H1 (cell line): ENCODE measurements at regions not wholly inside any gene's neighbourhood (a gene's known extent, or its start where the extent isn't known, plus 50 kb on each side); places are given as distances from the start of the nearest gene placed in this dataset.
A peak's percentile ranks its signal among the peaks of the same experiment; 100 is the strongest.

ENCODE experiments used
- CTCF ChIA-PET: fragments of 300-600 bp; sonication (Branson Sonifier 250); formaldehyde crosslinking; loops from one replicate; lab custom pipeline; 2021; ENCODE audit not compliant: partially characterized antibody; lab: Charles Lee
- POLR2A ChIA-PET: fragments of 300-600 bp; sonication (Branson Sonifier 250); formaldehyde crosslinking; loops from one replicate; lab custom pipeline; 2021; ENCODE audit warnings: inconsistent platforms; ENCODE audit not compliant: partially characterized antibody; lab: Charles Lee
- DNase-seq, 2 experiments: peaks; one replicate each; pipeline versions ENCODE4 v3.0.0 to v3.0.0-alpha.2; 2010 to 2022; ENCODE audit warnings: low spot score in 2 of 2, low read depth in 1 of 2, mixed read lengths in 1 of 2
- FAIRE-seq: peaks from 2 replicates; lab custom pipeline; 2011; peaks lifted over from hg19 to GRCh38; lab: Jason Lieb, UNC
- H2AFZ ChIP-seq: 2 replicates; pipeline ENCODE4 v1.8.1; 2012; ENCODE audit warnings: low read length, inconsistent platforms
- H2AK5ac ChIP-seq: 2 replicates; pipeline ENCODE4 v1.6.1; 2013; ENCODE audit warnings: low read depth, low read length
- H2BK120ac ChIP-seq: replicated peaks from 2 replicates; pipeline ENCODE3; 2013; ENCODE audit warnings: low read depth, low read length, inconsistent platforms
- H2BK12ac ChIP-seq: 2 replicates; pipeline ENCODE4 v1.6.1; 2013; ENCODE audit warnings: low read depth, low read length
- H2BK15ac ChIP-seq: 2 replicates; pipeline ENCODE4 v1.6.1; 2013; ENCODE audit warnings: low read length
- H2BK20ac ChIP-seq: 2 replicates; pipeline ENCODE4 v1.6.1; 2013; ENCODE audit warnings: low read length
- H2BK5ac ChIP-seq: 2 replicates; pipeline ENCODE4 v1.6.1; 2013; ENCODE audit warnings: low read depth, low read length
- H3K14ac ChIP-seq: 2 replicates; pipeline ENCODE4 v1.6.1; 2013; ENCODE audit warnings: inconsistent platforms; ENCODE audit not compliant: insufficient read length
- H3K18ac ChIP-seq: 2 replicates; pipeline ENCODE4 v1.6.1; 2013; ENCODE audit warnings: low read length; ENCODE audit errors: extremely low read depth
- H3K23ac ChIP-seq: 2 replicates; pipeline ENCODE4 v1.6.1; 2013; ENCODE audit warnings: inconsistent platforms; ENCODE audit not compliant: insufficient read length
- H3K23me2 ChIP-seq: 2 replicates; pipeline ENCODE4 v1.6.1; 2013; ENCODE audit warnings: low read depth, low read length
- H3K27ac ChIP-seq: 2 replicates; pipeline ENCODE4 v1.6.1; 2011; ENCODE audit warnings: low read depth, low read length, inconsistent platforms
- H3K27me3 ChIP-seq, 4 experiments: replicated peaks in 1 of 4; 1 replicate in 1 of 4; 2 replicates in 3 of 4; pipeline versions ENCODE4 v1.6.1 to v1.8.1; 2011 to 2013; ENCODE audit warnings: low read length in 3 of 4, mild to moderate bottlenecking in 3 of 4, inconsistent platforms in 2 of 4, mixed read lengths in 2 of 4, moderate library complexity in 1 of 4; ENCODE audit not compliant: control insufficient read depth in 3 of 4, insufficient read depth in 3 of 4; ENCODE audit errors: extremely low read depth in 1 of 4
- H3K36me3 ChIP-seq, 4 experiments: 2 replicates each; pipeline versions ENCODE4 v1.6.1 to v1.8.1; 2011 to 2013; ENCODE audit warnings: mild to moderate bottlenecking in 4 of 4, low read length in 3 of 4, moderate library complexity in 2 of 4, control low read depth in 1 of 4, inconsistent platforms in 1 of 4; ENCODE audit not compliant: insufficient read depth in 4 of 4, control insufficient read depth in 2 of 4
- H3K4ac ChIP-seq: replicated peaks from 2 replicates; pipeline ENCODE3; 2013; ENCODE audit warnings: low read length, low read depth, mixed read lengths, inconsistent platforms; ENCODE audit not compliant: insufficient read length
- H3K4me1 ChIP-seq, 4 experiments: replicated peaks in 1 of 4; 1 replicate in 1 of 4; 2 replicates in 3 of 4; pipeline versions ENCODE4 v1.6.1 to v1.8.1; 2011 to 2013; ENCODE audit warnings: low read length in 3 of 4, inconsistent platforms in 2 of 4, mixed read lengths in 1 of 4; ENCODE audit not compliant: insufficient read depth in 4 of 4, control insufficient read depth in 3 of 4
- H3K4me2 ChIP-seq, 2 experiments: 2 replicates each; pipeline versions ENCODE4 v1.6.1 to v1.8.1; 2011 to 2013; ENCODE audit warnings: low read depth in 2 of 2, low read length in 2 of 2, control low read depth in 1 of 2, inconsistent platforms in 1 of 2, mild to moderate bottlenecking in 1 of 2; ENCODE audit not compliant: insufficient read depth in 1 of 2
- H3K4me3 ChIP-seq, 4 experiments: fragments of 200-600, 300-600 bp in 1 of 4; sonication (generic), shearing (Covaris generic), sonication (Bioruptor Twin) in 1 of 4; 2 replicates each; pipeline versions ENCODE4 v1.5.1 to v1.8.1; 2011 to 2016; ENCODE audit warnings: low read length in 4 of 4, low read depth in 3 of 4, control low read depth in 2 of 4, inconsistent platforms in 2 of 4, mild to moderate bottlenecking in 2 of 4, mixed read lengths in 1 of 4, moderate library complexity in 1 of 4; ENCODE audit not compliant: insufficient read depth in 2 of 4; ENCODE audit errors: extremely low read depth in 1 of 4
- H3K56ac ChIP-seq: replicated peaks from 2 replicates; pipeline ENCODE3; 2013; ENCODE audit warnings: low read depth, mild to moderate bottlenecking, mixed read lengths, low read length, inconsistent platforms; ENCODE audit not compliant: insufficient read length
- H3K79me1 ChIP-seq: 2 replicates; pipeline ENCODE4 v1.6.1; 2013; ENCODE audit warnings: low read depth, low read length, control low read depth
- H3K79me2 ChIP-seq, 2 experiments: 2 replicates each; pipeline versions ENCODE4 v1.6.1 to v1.8.1; 2012 to 2013; ENCODE audit warnings: low read length in 2 of 2, mild to moderate bottlenecking in 2 of 2, inconsistent platforms in 1 of 2; ENCODE audit not compliant: insufficient read depth in 2 of 2, control insufficient read depth in 1 of 2
- H3K9ac ChIP-seq, 4 experiments: replicated peaks in 1 of 4; 1 replicate in 1 of 4; 2 replicates in 3 of 4; pipeline versions ENCODE4 v1.6.1 to v1.8.1; 2011 to 2013; ENCODE audit warnings: low read depth in 3 of 4, low read length in 3 of 4, control low read depth in 2 of 4, mild to moderate bottlenecking in 2 of 4, moderate library complexity in 2 of 4, inconsistent platforms in 1 of 4; ENCODE audit errors: extremely low read depth in 1 of 4
- H3K9me3 ChIP-seq, 2 experiments: 2 replicates each; pipeline versions ENCODE4 v1.6.1 to v1.8.1; 2012 to 2013; ENCODE audit warnings: mild to moderate bottlenecking in 2 of 2, moderate library complexity in 2 of 2, control low read depth in 1 of 2, inconsistent platforms in 1 of 2, low read depth in 1 of 2, low read length in 1 of 2, mixed read lengths in 1 of 2; ENCODE audit not compliant: insufficient read depth in 2 of 2
- H4K20me1 ChIP-seq, 2 experiments: replicated peaks in 1 of 2; 2 replicates each; pipeline versions ENCODE3 to v1.8.1; 2011 to 2013; ENCODE audit warnings: inconsistent platforms in 2 of 2, low read length in 2 of 2, mild to moderate bottlenecking in 1 of 2; ENCODE audit not compliant: insufficient read depth in 2 of 2, control insufficient read depth in 1 of 2
- H4K5ac ChIP-seq: 2 replicates; pipeline ENCODE4 v1.6.1; 2013; ENCODE audit warnings: low read length, low read depth, mixed read lengths, inconsistent platforms; ENCODE audit not compliant: insufficient read length
- H4K8ac ChIP-seq: 2 replicates; pipeline ENCODE4 v1.8.0; 2013; ENCODE audit warnings: mild to moderate bottlenecking, moderate library complexity, low read length, inconsistent platforms; ENCODE audit not compliant: insufficient read depth; ENCODE audit errors: extremely low read depth
- H4K91ac ChIP-seq: replicated peaks from 2 replicates; pipeline ENCODE3; 2013; ENCODE audit warnings: low read length, mixed read lengths, inconsistent platforms; ENCODE audit not compliant: insufficient read length
- CBX8 ChIP-seq: fragments of 300-800, 300-1000 bp; sonication (generic); IDR thresholded peaks from 2 replicates; pipeline ENCODE4 v1.7.1; 2016; ENCODE audit warnings: low read depth, low read length, borderline replicate concordance
- CHD2 ChIP-seq: IDR thresholded peaks from 2 replicates; pipeline ENCODE4 v1.6.1; 2012; ENCODE audit warnings: low read length, improper control_type of control experiment
- EZH2 ChIP-seq: fragments of 200-600 bp; sonication (generic); IDR thresholded peaks from 2 replicates; pipeline ENCODE4 v1.7.1; 2012; ENCODE audit warnings: low read depth, mild to moderate bottlenecking, moderate library complexity, low read length, inconsistent platforms; ENCODE audit not compliant: severe bottlenecking
- HDAC6 ChIP-seq: IDR thresholded peaks from one replicate; pipeline ENCODE4 v1.7.1; 2012; ENCODE audit warnings: low read depth, mild to moderate bottlenecking, inconsistent platforms, low read length, moderate library complexity
- JUND ChIP-seq: IDR thresholded peaks from 2 replicates; pipeline ENCODE4 v1.6.1; 2011; ENCODE audit warnings: mild to moderate bottlenecking, improper control_type of control experiment, low read length
- POLR2A ChIP-seq, 2 experiments: IDR thresholded peaks; 1 replicate in 1 of 2; 2 replicates in 1 of 2; pipeline ENCODE4 v1.6.1; 2011; ENCODE audit warnings: low read depth in 2 of 2, low read length in 2 of 2, mild to moderate bottlenecking in 2 of 2; ENCODE audit errors: control extremely low read depth in 1 of 2
- SAP30 ChIP-seq: fragments of 300-600 bp; sonication (generic); IDR thresholded peaks from 2 replicates; pipeline ENCODE4 v1.7.1; 2012; ENCODE audit warnings: low read length, moderate library complexity, mild to moderate bottlenecking, inconsistent platforms; ENCODE audit not compliant: insufficient read depth, insufficient replicate concordance
- SP4 ChIP-seq: IDR thresholded peaks from 2 replicates; pipeline ENCODE4 v1.6.1; 2012; ENCODE audit warnings: low read length, inconsistent platforms
- SUZ12 ChIP-seq: fragments of 200-600 bp; sonication (generic); IDR thresholded peaks from 2 replicates; pipeline ENCODE4 v1.6.1; 2012; ENCODE audit warnings: mild to moderate bottlenecking, inconsistent platforms, low read length, moderate library complexity, mixed read lengths
- YY1 ChIP-seq: IDR thresholded peaks from 2 replicates; pipeline ENCODE4 v1.6.1; 2011; ENCODE audit warnings: low read depth, mild to moderate bottlenecking, low read length
- WGBS, 2 experiments: shearing (Covaris generic) in 1 of 2; methylation state at CpG; one replicate each; pipeline versions ENCODE4 v1.1.6 to v1.1.7; 2013 to 2015; ENCODE audit warnings: low lambda C conversion rate in 2 of 2, mixed read lengths in 2 of 2, inconsistent platforms in 1 of 2, low coverage in 1 of 2, missing lambda C conversion rate in 1 of 2; ENCODE audit not compliant: insufficient replicate concordance in 2 of 2, insufficient coverage in 1 of 2, insufficient read length in 1 of 2; ENCODE audit errors: extremely low coverage in 1 of 2, missing lambda C conversion rate in 1 of 2; 5-methylcytosine and 5-hydroxymethylcytosine counted together
- TF ChIP-seq, protein P1 (sequence below): IDR thresholded peaks from 2 replicates; pipeline ENCODE4 v1.6.1; 2011; ENCODE audit warnings: low read length, improper control_type of control experiment

DNA sequence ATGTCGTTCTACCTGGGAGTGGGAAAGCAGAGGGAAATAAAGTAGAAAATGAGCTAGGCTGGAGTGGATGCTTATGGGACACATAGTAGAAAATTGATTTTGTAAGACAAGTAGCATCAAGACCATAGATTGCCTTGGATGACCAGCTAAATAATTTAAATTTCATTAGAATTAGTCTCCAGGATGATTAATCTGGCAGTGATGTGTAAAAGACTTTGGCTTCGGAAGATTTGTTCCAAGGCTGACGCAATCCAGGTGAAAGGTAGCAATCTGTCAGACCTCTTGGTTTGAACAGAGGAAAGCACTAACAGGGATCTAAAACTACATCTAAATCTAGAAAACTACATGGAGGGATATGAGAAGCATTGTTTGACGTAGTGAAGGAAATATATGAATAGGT, 236.5 kb downstream of the ARL4A start:
- FAIRE-seq (no peak), DNase-seq (no peak)
- H2AFZ ChIP-seq: peak overlapping the region; percentile 23; the same call in 1 of the 2 replicates
- no peak overlapping the region for H3K4me2 ChIP-seq
- H3K9ac ChIP-seq: no peak overlapping the region
- POLR2A ChIA-PET: no interaction called here
- CTCF ChIA-PET: interaction anchor here (0.5 kb wide), 1 partner anchor 311 kb away, joined by 3 read pairs; no protein-coding TSS in a partner anchor
- no peak overlapping the region for H2BK15ac ChIP-seq
- H4K91ac ChIP-seq: no peak overlapping the region
- H3K23ac ChIP-seq: no peak overlapping the region
- no peak overlapping the region for H4K5ac ChIP-seq
- H3K18ac ChIP-seq: no peak overlapping the region
- H3K9me3 ChIP-seq: no peaks in the 10 kb centered on the region
- no peak overlapping the region for H2AK5ac ChIP-seq
- no peak overlapping the region for H3K56ac ChIP-seq
- no peak overlapping the region for H3K4me3 ChIP-seq
- no peak overlapping the region for H3K27ac ChIP-seq
- H3K4ac ChIP-seq: no peak overlapping the region
- H3K79me2 ChIP-seq: no peaks in the 10 kb centered on the region
- TF ChIP-seq CHD2: no peak
- no peak for TF ChIP-seq CBX8
- no peak for TF ChIP-seq EZH2
- no peak for TF ChIP-seq SUZ12
- no peak for TF ChIP-seq SAP30
- TF ChIP-seq YY1: no peak
- no peak for TF ChIP-seq SP4
- no peak for TF ChIP-seq JUND
- TF ChIP-seq, protein P1, sequence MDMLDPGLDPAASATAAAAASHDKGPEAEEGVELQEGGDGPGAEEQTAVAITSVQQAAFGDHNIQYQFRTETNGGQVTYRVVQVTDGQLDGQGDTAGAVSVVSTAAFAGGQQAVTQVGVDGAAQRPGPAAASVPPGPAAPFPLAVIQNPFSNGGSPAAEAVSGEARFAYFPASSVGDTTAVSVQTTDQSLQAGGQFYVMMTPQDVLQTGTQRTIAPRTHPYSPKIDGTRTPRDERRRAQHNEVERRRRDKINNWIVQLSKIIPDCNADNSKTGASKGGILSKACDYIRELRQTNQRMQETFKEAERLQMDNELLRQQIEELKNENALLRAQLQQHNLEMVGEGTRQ: no peak
- no peak for TF ChIP-seq POLR2A (IDR thresholded peaks at IDR 0.05; ENCODE audit: control extremely low read depth in 1 of 2, low read depth in 2 of 2, low read length in 2 of 2)
- no peak for TF ChIP-seq HDAC6
- TF ChIP-seq, all 59 proteins: peak for 0
- no peak overlapping the region for H2BK12ac ChIP-seq
- H3K4me1 ChIP-seq: no peaks in the 10 kb centered on the region
- H3K27me3 ChIP-seq: no peaks in the 10 kb centered on the region
- no peaks in the 10 kb centered on the region for H3K79me1 ChIP-seq
- H4K20me1 ChIP-seq: no peaks in the 10 kb centered on the region
- H2BK20ac ChIP-seq: no peak overlapping the region
- H2BK5ac ChIP-seq: no peak overlapping the region
- no peak overlapping the region for H3K14ac ChIP-seq
- no peaks in the 10 kb centered on the region for H3K23me2 ChIP-seq
- 93% methylated on average over 4 of the region's 4 CpGs; no CpG with 5 or more reads in 1 of the 2 experiments for WGBS, 2 experiments
- no peak overlapping the region for H4K8ac ChIP-seq
- H3K36me3 ChIP-seq: no peaks in the 10 kb centered on the region
- H2BK120ac ChIP-seq: no peak overlapping the region
